Umbilical cord (tissue), 1 donor: ENCODE measurements at regions not wholly inside any gene's neighbourhood (a gene's known extent, or its start where the extent isn't known, plus 50 kb on each side); places are given as distances from the start of the nearest gene placed in this dataset.
"Not testable (repeated sequence)": the region's sequence is repeated elsewhere in the genome, so short reads cannot be mapped to it uniquely, and the experiment has no call there.

Experiments used
- DNase-seq: peaks from one replicate; pipeline ENCODE4 v3.0.0-alpha.2; 2015; ENCODE audit warnings: low spot score

GRCh38 chrX:150118476-150118875 is 180.2 kb upstream of the EOLA2 start:
- DNase-seq = no peak

GRCh38 chrX:150119323-150119722 is 181.0 kb upstream of the EOLA2 start:
- no peak for DNase-seq

- DNase-seq = not testable (repeated sequence)
Measured at GRCh38 chrX:150125045-150125444, 186.8 kb upstream of the EOLA2 start.

- no peak for DNase-seq
Measured at GRCh38 chrX:150127216-150127615, 188.9 kb upstream of the EOLA2 start.

GRCh38 chrX:150143721-150144440 is 205.6 kb upstream of the EOLA2 start:
- DNase-seq = no peak

GRCh38 chrX:150146271-150146896 is 208.1 kb upstream of the EOLA2 start:
- no peak for DNase-seq

GRCh38 chrX:150148749-150149672 is 210.7 kb upstream of the EOLA2 start:
- DNase-seq = no peak

- DNase-seq = no peak
Measured at GRCh38 chrX:150150076-150150779, 211.9 kb upstream of the EOLA2 start.

GRCh38 chrX:150150780-150151125 is 212.4 kb upstream of the MAMLD1 start:
- DNase-seq = no peak

- no peak for DNase-seq
Measured at GRCh38 chrX:150152036-150152435, 211.1 kb upstream of the MAMLD1 start.

- no peak for DNase-seq
Measured at GRCh38 chrX:150152546-150152945, 210.6 kb upstream of the MAMLD1 start.

- DNase-seq = peak; percentile 73
Measured at GRCh38 chrX:150155436-150156035, 207.6 kb upstream of the MAMLD1 start.

- DNase-seq = no peak
Measured at GRCh38 chrX:150156615-150157014, 206.5 kb upstream of the MAMLD1 start.

- no peak for DNase-seq
Measured at GRCh38 chrX:150157291-150157690, 205.8 kb upstream of the MAMLD1 start.

GRCh38 chrX:150158554-150159332 is 204.4 kb upstream of the MAMLD1 start:
- DNase-seq = no peak

GRCh38 chrX:150159537-150159936 is 203.6 kb upstream of the MAMLD1 start:
- DNase-seq = no peak

GRCh38 chrX:150160656-150161055 is 202.5 kb upstream of the MAMLD1 start:
- DNase-seq = no peak

- peak; percentile 20 for DNase-seq
Measured at GRCh38 chrX:150161193-150161592, 201.9 kb upstream of the MAMLD1 start.

- DNase-seq = no peak
Measured at GRCh38 chrX:150162141-150162540, 201.0 kb upstream of the MAMLD1 start.

- DNase-seq = peak; percentile 71
Measured at GRCh38 chrX:150163221-150163930, 199.7 kb upstream of the MAMLD1 start.
